GM21360 (cell line): ENCODE measurements at regions not wholly inside any gene's neighbourhood (a gene's known extent, or its start where the extent isn't known, plus 50 kb on each side); places are given as distances from the start of the nearest gene placed in this dataset.
A peak's percentile ranks its signal among the peaks of the same experiment; 100 is the strongest.
"Not testable (repeated sequence)": the region's sequence is repeated elsewhere in the genome, so short reads cannot be mapped to it uniquely, and the experiment has no call there.

Experiments used
- ATAC-seq: cut with Tn5 transposase; IDR thresholded peaks from one replicate; pipeline ENCODE4 v1.9.1; 2021; ENCODE audit warnings: mild to moderate bottlenecking, moderate library complexity; ENCODE audit not compliant: unreplicated experiment

GRCh38 chr12:67034110-67034879 lies 234.9 kb upstream of the CAND1 start:
- no peak for ATAC-seq

DNA sequence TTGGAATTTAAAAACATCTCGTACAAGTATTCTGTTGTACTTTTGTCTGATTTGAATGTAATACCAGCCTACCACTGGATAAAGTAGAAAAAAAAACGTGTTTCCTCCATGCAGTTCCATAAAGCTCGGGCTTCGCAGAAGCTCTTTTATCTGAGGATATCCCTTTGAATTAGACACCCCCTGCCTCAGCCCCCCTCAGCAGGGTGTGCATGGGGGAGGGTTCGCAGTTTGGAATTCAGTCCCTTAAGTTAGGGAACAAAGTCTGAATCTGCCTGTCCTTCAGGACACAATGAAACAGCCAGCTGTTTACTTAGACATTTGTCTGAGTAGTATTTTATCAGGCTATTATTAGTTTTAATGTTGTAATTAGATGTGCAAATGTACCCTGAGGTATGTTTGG lies 234.0 kb upstream of the CAND1 start:
- no peak for ATAC-seq

- ATAC-seq: no peak
Measured at GRCh38 chr12:67038486-67038885, 230.7 kb upstream of the CAND1 start.

- ATAC-seq: no peak
Measured at GRCh38 chr12:67039995-67040860, 228.9 kb upstream of the CAND1 start.

DNA sequence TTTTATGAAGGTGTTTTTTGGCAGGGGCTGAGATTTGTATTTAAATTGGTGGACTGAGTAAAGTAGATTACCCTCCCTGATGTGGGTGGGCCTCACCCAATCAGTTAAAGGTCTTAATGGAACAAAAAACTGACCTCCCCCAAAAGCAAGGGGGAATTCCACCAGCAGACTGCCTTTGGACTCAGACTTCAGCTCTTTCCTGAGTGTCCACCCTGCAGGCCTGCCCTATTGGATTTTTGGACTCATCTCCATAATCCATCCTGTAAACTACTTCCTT lies 228.4 kb upstream of the CAND1 start:
- no peak for ATAC-seq

DNA sequence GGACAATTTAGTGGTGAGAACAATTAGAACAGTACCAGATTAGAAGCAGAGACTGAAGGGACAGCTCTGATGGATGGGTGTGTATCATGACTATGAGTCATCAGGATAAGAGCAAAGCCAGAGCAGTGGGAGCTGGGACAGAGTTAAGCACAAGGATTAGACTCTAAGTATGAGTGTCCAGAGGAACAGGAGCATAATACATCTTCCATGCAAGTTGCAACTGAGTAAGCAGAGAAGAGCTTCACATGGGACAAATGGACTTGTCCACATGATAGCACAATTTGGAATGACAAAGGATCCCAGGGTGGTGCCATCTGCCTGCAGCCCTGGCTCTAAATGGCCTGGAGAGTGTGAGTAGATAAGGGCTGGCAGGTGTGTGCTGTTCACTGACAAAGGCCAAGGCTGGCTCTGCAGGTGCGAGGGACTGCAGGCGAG lies 226.4 kb upstream of the CAND1 start:
- no peak for ATAC-seq

DNA sequence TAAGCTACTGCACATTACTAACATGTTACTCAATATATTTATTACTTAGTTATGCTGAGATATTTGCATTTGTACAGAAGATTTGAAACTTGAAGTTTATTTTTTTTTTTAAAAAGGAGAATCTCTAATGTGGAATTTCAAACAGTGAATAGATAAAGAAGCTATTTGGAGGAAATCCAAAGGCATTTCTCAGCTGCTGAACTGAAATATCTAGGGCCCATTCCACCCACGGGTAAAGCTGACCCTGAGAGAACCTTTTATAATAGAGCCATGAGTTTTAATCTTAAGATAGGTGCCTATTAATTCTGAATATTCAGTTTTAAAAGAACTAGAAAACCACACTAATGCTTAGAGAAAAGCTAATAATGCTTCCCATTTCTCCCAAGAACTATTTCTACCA lies 225.4 kb upstream of the CAND1 start:
- ATAC-seq: no peak

DNA sequence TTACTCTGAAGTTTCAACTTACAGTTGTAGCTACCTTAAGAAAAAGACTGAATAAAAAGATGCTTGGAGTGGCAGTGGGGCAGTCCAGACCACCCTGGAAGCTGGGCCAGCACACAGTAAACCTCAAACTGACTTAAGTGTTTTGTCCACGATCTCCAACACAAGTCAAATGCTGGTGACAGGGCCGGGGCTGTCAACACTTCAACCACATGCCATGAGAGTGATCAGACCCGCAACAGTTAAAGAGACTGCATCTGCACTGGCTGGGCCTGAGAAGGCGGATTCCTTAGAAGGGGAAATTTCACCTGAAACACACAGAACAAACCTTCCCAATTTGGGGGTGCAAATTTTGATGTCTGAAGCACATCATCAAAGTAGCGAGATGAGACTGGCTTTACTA lies 223.5 kb upstream of the CAND1 start:
- ATAC-seq: no peak

GRCh38 chr12:67046062-67046461 lies 223.1 kb upstream of the CAND1 start:
- ATAC-seq: no peak

GRCh38 chr12:67047634-67048033 lies 221.5 kb upstream of the CAND1 start:
- no peak for ATAC-seq

GRCh38 chr12:67048371-67048770 lies 220.8 kb upstream of the CAND1 start:
- ATAC-seq: no peak

DNA sequence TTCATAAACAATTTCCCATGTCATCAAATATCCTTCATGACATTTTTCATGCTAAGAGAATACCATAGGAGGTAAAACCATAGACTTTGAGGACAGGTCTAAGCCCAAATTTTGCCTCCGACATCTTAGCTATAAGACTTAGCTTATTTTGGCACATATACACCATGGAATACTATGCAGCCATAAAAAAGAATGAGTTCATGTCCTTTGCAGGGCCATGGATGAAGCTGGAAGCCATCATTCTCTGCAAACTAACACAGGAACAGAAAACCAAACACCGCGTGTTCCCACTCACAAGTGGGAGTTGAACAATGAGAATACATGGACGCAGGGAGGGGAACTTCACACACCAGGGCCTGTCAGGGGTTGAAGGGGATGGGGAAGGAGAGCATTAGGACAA lies 220.0 kb upstream of the CAND1 start:
- ATAC-seq: not testable (repeated sequence)

DNA sequence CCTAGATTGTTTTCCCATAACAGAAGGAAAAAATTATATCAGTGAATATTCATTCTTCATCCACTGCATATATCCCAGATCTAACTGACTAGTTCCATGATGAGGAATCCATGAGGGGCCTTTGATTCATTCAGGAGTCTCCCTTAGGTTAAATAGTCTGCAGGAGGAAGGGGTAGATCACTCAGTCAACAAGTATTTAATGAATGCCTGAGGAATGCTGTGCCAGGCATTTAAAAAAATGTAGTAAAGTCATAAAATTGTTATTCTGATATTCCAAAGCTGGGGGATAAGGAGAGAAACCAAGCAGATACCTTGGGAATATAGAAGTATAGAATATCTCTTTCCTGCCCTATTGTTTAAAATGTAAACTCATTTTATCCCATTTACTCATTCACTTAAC lies 216.2 kb upstream of the CAND1 start:
- ATAC-seq: no peak

GRCh38 chr12:67056329-67056728 lies 212.8 kb upstream of the CAND1 start:
- ATAC-seq: no peak

DNA sequence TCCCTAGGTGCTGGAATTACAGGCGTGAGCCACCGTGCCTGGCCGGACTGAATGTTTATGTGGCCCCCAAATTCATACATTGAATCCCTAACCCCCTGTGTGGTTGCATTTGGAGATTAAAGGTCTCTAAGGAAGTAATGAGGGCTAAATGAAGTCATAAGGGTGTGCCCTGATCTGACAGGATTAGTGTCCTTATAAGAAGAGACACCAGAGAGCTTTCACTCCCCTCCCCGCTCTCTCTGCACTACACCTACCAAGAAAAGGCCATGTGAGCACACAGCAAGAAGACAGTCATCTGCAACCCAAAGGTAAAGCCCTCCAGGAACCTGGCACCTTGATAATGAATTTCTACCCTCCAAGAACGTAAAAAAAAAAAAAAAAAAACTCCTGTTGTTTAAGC lies 212.1 kb upstream of the CAND1 start:
- no peak for ATAC-seq

- ATAC-seq: no peak
Measured at GRCh38 chr12:67062193-67062592, 207.0 kb upstream of the CAND1 start.

DNA sequence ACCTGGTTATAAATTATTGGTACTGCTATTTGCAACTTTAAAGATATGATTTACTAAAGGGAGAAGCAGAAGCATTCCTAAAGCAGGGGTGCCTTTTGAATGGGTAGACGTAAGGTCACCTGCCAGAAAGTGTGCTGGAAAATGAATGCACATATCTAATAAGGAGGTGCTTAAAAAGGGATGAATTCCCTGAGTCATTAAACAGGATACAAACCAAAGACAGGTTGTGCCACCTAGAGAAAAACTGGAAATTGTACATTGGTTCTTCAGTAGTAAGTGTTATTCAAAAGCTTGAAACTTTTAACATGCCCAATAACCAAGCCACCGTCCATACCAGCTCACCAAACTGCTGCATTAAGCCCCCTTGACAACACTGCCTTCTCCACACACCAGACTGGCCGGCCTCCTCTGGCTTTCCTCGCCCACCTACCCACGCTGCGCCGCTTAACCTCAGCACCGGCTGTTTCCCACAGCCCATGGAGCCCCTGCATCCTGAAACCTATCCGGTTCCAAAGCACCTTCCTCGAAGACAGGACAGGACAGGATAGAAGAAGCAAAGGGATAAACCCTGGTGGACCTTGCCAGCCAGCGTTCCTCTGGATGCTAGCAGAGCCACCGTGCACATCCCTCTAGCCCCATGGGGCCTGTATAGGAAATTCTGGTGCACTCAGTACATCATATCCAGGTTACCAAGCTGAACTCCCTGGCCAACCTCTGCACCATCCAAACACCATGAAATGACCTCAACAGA lies 201.5 kb upstream of the CAND1 start:
- ATAC-seq: no peak

GRCh38 chr12:67068204-67068731 lies 200.9 kb upstream of the CAND1 start:
- ATAC-seq: no peak

DNA sequence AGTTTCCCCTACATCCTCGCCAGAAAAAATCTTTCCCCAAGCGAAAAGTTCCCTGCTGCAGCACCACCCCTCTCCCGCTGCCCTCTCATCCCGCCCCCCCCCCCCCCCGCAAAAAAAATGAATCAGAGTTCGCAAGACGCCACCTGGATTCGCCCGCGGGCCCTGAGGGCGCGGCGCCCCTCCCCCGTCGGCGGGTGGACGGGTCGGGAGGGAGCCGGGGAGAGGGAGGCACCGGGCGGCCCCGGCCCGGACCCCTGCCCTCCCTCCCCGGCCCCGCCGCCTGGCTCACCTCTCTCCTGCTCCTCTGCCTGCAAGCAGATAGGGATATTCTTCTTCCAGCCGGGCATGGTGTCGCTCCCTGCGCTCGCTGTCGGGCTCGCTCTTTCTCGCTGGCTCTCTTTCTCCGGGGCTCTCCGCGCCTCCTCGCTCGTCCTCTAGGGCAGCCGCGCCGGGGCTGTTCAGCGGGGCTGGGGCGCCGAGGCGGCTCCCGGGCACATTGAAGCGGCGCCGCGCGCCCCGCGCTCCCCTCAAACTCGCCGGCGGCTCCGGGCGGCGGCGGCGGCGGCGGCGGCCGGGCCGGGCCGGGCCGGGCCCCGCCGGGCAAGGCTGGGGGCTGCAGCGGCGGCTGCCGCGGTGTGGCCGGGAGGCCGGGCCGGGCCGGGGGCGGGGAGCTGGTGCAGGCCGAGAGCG lies 200.3 kb upstream of the CAND1 start:
- peak; percentile 66 for ATAC-seq

GRCh38 chr12:67069451-67070306 lies 199.5 kb upstream of the CAND1 start:
- peak; percentile 57 for ATAC-seq
